Small intestine (tissue), 7 donors: ENCODE measurements at regions not wholly inside any gene's neighbourhood (a gene's known extent, or its start where the extent isn't known, plus 50 kb on each side); places are given as distances from the start of the nearest gene placed in this dataset.

ENCODE experiments used
- DNase-seq, 2 donors: peaks; one replicate each; pipeline versions ENCODE4 v3.0.0 to v3.0.0-alpha.2; 2013
- FAIRE-seq: peaks from 2 replicates; lab custom pipeline; 2012; peaks lifted over from hg19 to GRCh38; lab: Jason Lieb, UNC
- H3K27ac ChIP-seq, 3 donors: one replicate each; pipeline ENCODE4 v1.5.1; 2013; ENCODE audit warnings: low read length in 2 of 3, mild to moderate bottlenecking in 2 of 3, control low read depth in 1 of 3, inconsistent platforms in 1 of 3, low read depth in 1 of 3, moderate library complexity in 1 of 3
- H3K27me3 ChIP-seq, 3 donors: one replicate each; pipeline ENCODE4 v1.6.1; 2013; ENCODE audit warnings: low read length in 3 of 3, inconsistent platforms in 1 of 3; ENCODE audit not compliant: control insufficient read depth in 3 of 3, insufficient read depth in 3 of 3
- H3K36me3 ChIP-seq, 3 donors: one replicate each; pipeline ENCODE4 v1.6.1; 2013; ENCODE audit warnings: low read length in 3 of 3, inconsistent platforms in 1 of 3, low read depth in 1 of 3, mild to moderate bottlenecking in 1 of 3, moderate library complexity in 1 of 3; ENCODE audit not compliant: control insufficient read depth in 3 of 3, insufficient read depth in 2 of 3
- H3K4me1 ChIP-seq, 3 donors: one replicate each; pipeline ENCODE4 v1.6.1; 2013; ENCODE audit warnings: low read length in 2 of 3, inconsistent platforms in 1 of 3, low read depth in 1 of 3, mild to moderate bottlenecking in 1 of 3, moderate library complexity in 1 of 3; ENCODE audit not compliant: control insufficient read depth in 3 of 3, insufficient read depth in 2 of 3
- H3K4me3 ChIP-seq, 3 donors: one replicate each; pipeline ENCODE4 v1.5.1; 2013; ENCODE audit warnings: low read length in 3 of 3, control low read depth in 1 of 3, inconsistent platforms in 1 of 3, low read depth in 1 of 3, mild to moderate bottlenecking in 1 of 3, moderate library complexity in 1 of 3
- H3K9me3 ChIP-seq, 2 donors: one replicate each; pipeline ENCODE4 v1.6.1; 2013; ENCODE audit warnings: low read depth in 1 of 2, low read length in 1 of 2; ENCODE audit not compliant: control insufficient read depth in 2 of 2, insufficient read depth in 1 of 2
- WGBS, 3 donors: extraction: QIAGEN DNeasy Blood & Tissue Kit; methylation state at CpG; one replicate each; pipeline ENCODE4 v1.1.7; 2013; 5-methylcytosine and 5-hydroxymethylcytosine counted together
- donor health status: healthy with polysubstance abuse.
- donor health status: control.
- donor health status: control.
- donor health status: Bipolar disorder and iron deficiency.
- donor health status: healthy.

DNA sequence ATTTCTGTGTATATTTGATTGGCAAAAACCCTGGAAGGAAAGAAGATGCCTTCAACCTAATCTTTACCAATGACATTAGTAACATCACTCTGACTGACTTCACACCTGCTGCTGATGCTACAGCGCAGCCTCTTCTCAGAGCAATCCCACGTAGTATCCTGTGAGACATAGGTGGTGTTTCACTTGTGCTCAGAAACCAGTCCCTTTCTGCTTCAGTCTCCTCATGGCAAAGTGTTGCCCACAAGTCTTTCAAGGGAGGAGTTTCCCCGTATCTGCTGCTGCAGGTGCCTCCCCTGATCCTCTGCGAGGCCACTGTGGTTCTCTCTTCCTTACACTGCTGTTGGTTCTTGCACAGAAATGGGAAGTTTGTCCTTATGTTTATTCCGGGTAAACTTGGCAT is 433.2 kb upstream of the TNP1 start:
- Histone ChIP-seq H3K4me1 (peaks cover 0 to 6% (median 0%) of the 10 kb centered on the region in 3 donors), H3K27ac (no peak overlapping the region), H3K4me3 (no peak overlapping the region), H3K9me3 (no peaks in the 10 kb centered on the region), H3K27me3 (no peaks in the 10 kb centered on the region), H3K36me3 (no peaks in the 10 kb centered on the region)
- 75 to 90% (median 76%) methylated on average over 5 of the region's 5 CpGs for WGBS, 3 donors
- DNase-seq (no peak), FAIRE-seq (no peak)

DNA sequence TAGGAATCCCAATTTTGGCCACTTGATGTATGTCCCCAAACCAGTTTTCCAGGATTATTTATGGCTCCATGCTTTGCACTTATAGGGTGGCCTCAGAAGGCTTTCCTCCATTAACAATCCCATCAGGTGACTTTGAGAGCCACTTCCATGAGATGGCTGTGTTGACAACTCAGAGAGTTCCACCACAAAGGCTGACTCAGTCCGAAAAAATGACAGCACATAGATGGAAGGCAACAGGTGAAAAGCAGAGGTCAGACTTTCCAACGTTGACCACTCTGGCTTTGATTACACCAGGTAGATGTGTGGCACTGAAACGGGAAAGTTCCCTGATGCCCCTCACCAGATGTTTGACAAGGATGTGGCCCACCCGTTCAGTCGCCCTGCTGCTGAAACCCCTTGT is 431.4 kb upstream of the TNP1 start:
- FAIRE-seq, result no peak

DNA sequence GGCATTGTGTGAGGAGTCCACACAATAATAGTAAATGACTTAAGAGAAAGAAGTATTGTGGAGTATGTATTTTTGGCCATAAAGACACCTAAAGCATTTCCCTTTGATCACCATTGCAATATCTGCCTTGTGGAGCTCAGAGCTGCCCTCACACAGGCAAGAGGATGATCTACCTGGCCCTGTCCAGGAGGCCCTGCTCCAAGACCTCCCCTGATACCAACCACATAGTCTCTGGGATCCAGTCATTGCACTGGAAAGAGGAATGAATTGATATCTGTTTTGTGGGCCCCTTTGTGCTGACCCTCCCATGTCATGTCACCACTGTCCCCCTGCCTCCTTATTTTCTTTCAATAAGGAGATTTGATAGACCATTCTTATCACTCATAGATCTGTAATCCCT is 430.6 kb upstream of the TNP1 start:
- FAIRE-seq (no peak), DNase-seq (no peak)
- H3K9me3 ChIP-seq, result no peaks in the 10 kb centered on the region
- H3K4me1 ChIP-seq, result peaks cover 0 to 6% (median 0%) of the 10 kb centered on the region in 3 donors
- no peaks in the 10 kb centered on the region for H3K27me3 ChIP-seq
- H3K27ac ChIP-seq, result no peak overlapping the region
- H3K36me3 ChIP-seq, result no peaks in the 10 kb centered on the region
- H3K4me3 ChIP-seq, result no peak overlapping the region

More for the DNA sequence above, 431.4 kb upstream of the TNP1 start:
- Histone ChIP-seq H3K9me3 (no peaks in the 10 kb centered on the region), H3K4me1 (peaks cover 0 to 6% (median 0%) of the 10 kb centered on the region in 3 donors), H3K27me3 (no peaks in the 10 kb centered on the region), H3K27ac (no peak overlapping the region), H3K4me3 (no peak overlapping the region), H3K36me3 (no peaks in the 10 kb centered on the region)
- 80 to 87% (median 84%) methylated on average over 5 of the region's 5 CpGs for WGBS, 3 donors
- DNase-seq, result no peak

DNA sequence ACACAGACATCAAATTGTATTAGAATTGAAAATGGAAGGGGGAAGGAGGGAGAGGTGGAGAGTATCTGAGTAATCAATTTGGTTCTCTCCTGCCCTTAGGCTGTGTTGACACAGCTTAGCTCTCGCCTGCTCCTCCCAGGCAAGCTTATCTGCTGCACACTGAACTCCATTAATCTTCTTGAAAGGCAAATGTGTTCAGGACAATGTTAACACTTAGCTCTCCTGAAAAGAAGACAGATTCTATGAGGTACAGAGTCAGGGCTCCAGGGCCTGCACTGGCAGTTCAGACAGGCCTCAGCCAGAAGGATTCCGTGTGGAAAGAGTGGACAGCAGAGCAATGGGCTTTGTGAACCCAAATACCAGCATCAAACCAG is 430.0 kb upstream of the TNP1 start:
- no peaks in the 10 kb centered on the region for H3K36me3 ChIP-seq
- 27 to 48% (median 47%) methylated on average over 2 of the region's 2 CpGs for WGBS, 3 donors
- no peaks in the 10 kb centered on the region for H3K9me3 ChIP-seq
- H3K4me3 ChIP-seq, result no peak overlapping the region
- DNase-seq (peak; percentile 1 to 11), FAIRE-seq (no peak)
- H3K4me1 ChIP-seq, result peaks cover 0 to 6% (median 0%) of the 10 kb centered on the region in 3 donors
- H3K27me3 ChIP-seq, result no peaks in the 10 kb centered on the region
- no peak overlapping the region for H3K27ac ChIP-seq

DNA sequence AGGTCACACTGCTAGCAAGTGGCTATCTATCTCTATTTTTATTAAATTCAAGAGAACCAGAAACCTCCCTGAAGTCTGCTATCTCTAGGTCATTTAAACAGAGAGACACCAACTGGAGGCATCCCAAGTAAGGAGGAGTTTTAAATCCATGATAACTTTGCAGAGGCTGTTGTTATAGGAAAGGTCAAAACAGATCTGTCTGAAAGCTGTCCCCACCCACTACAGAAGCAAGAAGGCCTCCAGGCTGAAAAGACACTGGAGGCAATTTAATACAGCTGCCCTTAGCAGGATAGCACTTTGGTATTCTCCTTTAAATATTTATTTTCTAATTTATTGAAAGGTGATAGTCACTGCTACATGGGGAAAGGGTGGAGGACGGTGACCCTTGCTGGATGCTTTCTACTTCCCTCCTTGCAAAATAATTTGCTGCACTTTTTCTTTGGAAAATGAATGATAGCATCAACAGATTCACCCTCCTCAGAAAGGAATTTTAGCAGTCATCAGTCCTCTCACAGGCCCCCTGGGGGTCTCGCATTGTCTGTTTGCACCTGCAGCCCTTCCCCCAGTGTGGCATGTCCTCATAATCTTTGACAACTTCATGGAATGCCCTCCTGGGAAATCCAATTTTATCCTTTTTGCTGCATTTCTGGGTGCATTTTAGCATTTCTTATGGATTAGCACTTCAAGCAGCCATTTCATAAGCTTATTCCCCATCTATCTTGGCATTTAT is 429.5 kb upstream of the TNP1 start:
- WGBS, 3 donors, result 69 to 84% (median 74%) methylated on average over 2 of the region's 2 CpGs
- Histone ChIP-seq H3K27ac (no peak overlapping the region), H3K36me3 (no peaks in the 10 kb centered on the region), H3K27me3 (no peaks in the 10 kb centered on the region), H3K9me3 (no peaks in the 10 kb centered on the region), H3K4me1 (peaks cover 0 to 6% (median 0%) of the 10 kb centered on the region in 3 donors), H3K4me3 (no peak overlapping the region)
- DNase-seq (no peak), FAIRE-seq (no peak)

DNA sequence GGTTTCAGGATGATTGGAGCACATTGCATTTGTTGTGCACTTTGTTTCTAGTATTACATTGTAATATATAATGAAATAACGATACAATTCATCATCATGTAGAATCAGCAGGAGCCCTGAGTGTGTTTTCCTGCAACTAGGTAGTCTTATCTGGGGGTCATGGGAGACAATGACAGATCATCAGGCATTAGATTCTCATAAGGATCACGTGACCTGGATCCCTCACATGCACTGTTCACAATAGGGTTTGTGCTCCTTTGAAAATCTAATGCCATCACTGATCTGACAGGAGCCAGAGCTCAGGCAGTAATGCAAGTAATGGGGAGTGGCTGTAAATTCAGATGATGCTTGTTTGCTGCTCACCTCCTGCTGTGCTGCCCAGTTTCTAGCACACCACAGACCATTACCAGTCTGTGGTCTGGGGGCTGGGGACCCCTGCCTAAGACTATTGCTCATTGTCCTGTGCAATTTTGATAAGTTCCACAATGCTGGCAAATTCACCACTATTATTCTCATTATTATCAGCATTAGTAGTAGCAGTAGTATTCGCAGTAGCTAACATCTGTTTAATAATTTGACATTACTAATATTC is 428.7 kb upstream of the TNP1 start:
- no peaks in the 10 kb centered on the region for H3K27me3 ChIP-seq
- H3K9me3 ChIP-seq, result no peaks in the 10 kb centered on the region
- DNase-seq, result no peak
- H3K4me3 ChIP-seq, result no peak overlapping the region
- WGBS, 3 donors, result 72 to 90% (median 84%) methylated on average over 3 of the region's 3 CpGs
- H3K36me3 ChIP-seq, result no peaks in the 10 kb centered on the region
- peaks cover 0 to 6% (median 0%) of the 10 kb centered on the region in 3 donors for H3K4me1 ChIP-seq
- FAIRE-seq, result no peak
- no peak overlapping the region for H3K27ac ChIP-seq

DNA sequence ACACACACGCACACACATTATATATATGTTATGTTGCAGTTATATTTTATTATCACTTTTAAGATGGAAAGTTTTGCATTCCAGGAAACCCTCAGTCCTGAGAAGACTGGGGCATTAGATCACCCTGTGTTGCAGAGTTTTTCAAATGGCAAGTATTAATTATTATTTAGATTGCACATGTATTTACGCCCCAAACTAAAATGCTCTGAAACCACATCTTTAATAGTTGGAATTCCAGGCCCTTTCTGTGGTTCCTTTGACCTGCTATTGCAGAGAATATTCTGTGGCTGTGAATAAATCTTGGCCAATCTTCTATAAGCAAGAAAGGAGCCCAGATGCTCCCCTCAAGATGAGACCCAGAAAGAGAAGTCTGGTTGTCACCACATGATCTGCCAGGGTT is 427.0 kb upstream of the TNP1 start:
- no peak overlapping the region for H3K4me3 ChIP-seq
- DNase-seq, result no peak
- WGBS, 3 donors, result 85 to 94% (median 92%) methylated on average over 2 of the region's 2 CpGs
- H3K27ac ChIP-seq, result no peak overlapping the region
- H3K36me3 ChIP-seq, result no peaks in the 10 kb centered on the region
- no peak for FAIRE-seq
- no peaks in the 10 kb centered on the region for H3K27me3 ChIP-seq
- H3K9me3 ChIP-seq, result no peaks in the 10 kb centered on the region
- peaks cover 0 to 6% (median 0%) of the 10 kb centered on the region in 3 donors for H3K4me1 ChIP-seq

DNA sequence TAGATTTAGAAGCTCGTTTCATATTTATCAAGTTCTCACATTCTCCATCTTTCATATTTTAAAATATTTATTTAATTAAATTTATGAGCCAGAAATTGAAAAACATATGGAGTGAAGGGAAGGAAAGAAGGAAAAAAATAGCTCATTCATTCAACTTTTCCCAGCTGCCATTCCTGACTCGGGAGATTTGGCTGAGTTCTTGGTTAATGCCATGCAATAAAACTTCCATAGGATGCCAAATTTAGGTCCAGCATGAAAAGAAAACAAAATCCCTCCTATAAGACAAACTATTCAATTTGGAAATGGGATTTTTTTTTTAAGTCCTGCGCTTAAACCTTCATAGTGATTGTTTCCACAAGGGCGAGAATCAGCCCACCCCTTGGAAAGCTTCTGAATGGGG is 426.1 kb upstream of the TNP1 start:
- H3K27ac ChIP-seq, result no peak overlapping the region
- no peaks in the 10 kb centered on the region for H3K9me3 ChIP-seq
- H3K4me1 ChIP-seq, result peaks cover 0 to 6% (median 0%) of the 10 kb centered on the region in 3 donors
- DNase-seq (no peak), FAIRE-seq (no peak)
- H3K4me3 ChIP-seq, result no peak overlapping the region
- 75 to 84% (median 77%) methylated on average over 4 of the region's 4 CpGs for WGBS, 3 donors
- no peaks in the 10 kb centered on the region for H3K27me3 ChIP-seq
- no peaks in the 10 kb centered on the region for H3K36me3 ChIP-seq
